Upper lobe of right lung (tissue), 1 donor: ENCODE measurements at regions not wholly inside any gene's neighbourhood (a gene's known extent, or its start where the extent isn't known, plus 50 kb on each side); places are given as distances from the start of the nearest gene placed in this dataset.

Experiments
- ATAC-seq: fragments of 200-7000 bp; cut with Tn5 transposase; one replicate; pipeline ENCODE4 v1.9.1; 2020; ENCODE audit warnings: mild to moderate bottlenecking, moderate library complexity
- DNase-seq: peaks from one replicate; pipeline ENCODE4 v3.0.0-alpha.2; 2020
- H3K27ac ChIP-seq: fragments of 200-600 bp; one replicate; pipeline ENCODE4 v1.8.0; 2022
- H3K27me3 ChIP-seq: fragments of 200-600 bp; one replicate; pipeline ENCODE4 v1.8.0; 2022; ENCODE audit warnings: mild to moderate bottlenecking
- H3K36me3 ChIP-seq: fragments of 200-600 bp; one replicate; pipeline ENCODE4 v1.8.0; 2022
- H3K4me1 ChIP-seq: fragments of 200-600 bp; one replicate; pipeline ENCODE4 v1.8.0; 2022
- H3K4me3 ChIP-seq: fragments of 200-600 bp; one replicate; pipeline ENCODE4 v1.8.0; 2022; ENCODE audit warnings: mild to moderate bottlenecking
- H3K9me3 ChIP-seq: fragments of 200-600 bp; one replicate; pipeline ENCODE4 v1.8.0; 2022
- CTCF ChIP-seq: fragments of 200-600 bp; IDR thresholded peaks from one replicate; pipeline ENCODE4 v1.8.0; 2022; ENCODE audit warnings: antibody characterized with exemption
- intact Hi-C: fragments of 100-400 bp; cut with DNase I; formaldehyde crosslinking; loops from one replicate; pipeline ENCODE4 v1.11.0; 2022
- donor health status: DM: no; HTN: yes; CAD: no; lungs with severe emphysema.

DNA sequence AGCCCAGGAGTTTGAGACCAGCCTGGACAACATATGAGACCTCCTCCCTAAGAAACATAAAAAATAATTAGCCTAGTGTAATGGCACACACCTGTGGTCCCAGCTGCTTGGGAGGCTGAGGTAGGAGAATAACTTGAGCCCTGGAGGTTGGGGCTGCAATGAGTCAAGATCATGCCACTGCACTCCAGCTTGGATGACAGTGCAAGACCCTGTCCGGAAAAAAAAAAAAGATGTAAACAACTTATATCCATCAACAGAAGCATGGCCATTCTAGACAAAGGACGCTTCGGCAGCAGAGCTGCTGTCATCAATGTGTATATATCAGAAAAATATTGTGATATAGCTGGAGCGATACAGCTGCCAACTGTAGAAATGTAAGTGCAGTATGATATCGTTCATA lies 59.6 kb upstream of the ARID1B start:
- Histone ChIP-seq H3K4me1 (peaks cover 22% of the 10 kb centered on the region), H3K9me3 (no peaks in the 10 kb centered on the region), H3K27ac (no peak overlapping the region), H3K36me3 (no peaks in the 10 kb centered on the region), H3K27me3 (no peaks in the 10 kb centered on the region), H3K4me3 (no peak overlapping the region)
- no peak for ATAC-seq
- DNase-seq = no peak
- intact Hi-C loops = no loop called here
- no peak for TF ChIP-seq CTCF

DNA sequence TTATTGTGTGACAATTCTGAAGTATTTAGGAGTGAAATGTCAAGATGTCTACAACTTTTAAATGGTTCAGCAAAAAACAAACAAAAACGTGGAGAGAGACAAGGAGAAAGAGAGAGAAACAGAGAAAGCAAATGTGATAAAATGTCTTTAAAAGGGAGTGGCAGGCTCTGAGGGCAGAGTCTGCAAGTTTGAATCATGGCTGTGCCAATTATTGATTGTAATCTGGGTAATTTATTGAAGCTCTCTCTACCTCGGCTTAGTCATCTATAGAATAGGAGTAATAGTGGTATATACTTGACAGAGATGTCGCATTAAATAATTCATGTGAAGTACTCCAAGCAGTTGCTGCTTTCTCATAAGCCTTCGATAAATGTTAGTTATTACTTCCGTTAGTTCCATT lies 61.3 kb upstream of the ARID1B start:
- intact Hi-C loops = no loop called here
- H3K36me3 ChIP-seq = no peaks in the 10 kb centered on the region
- H3K9me3 ChIP-seq = no peaks in the 10 kb centered on the region
- no peaks in the 10 kb centered on the region for H3K27me3 ChIP-seq
- no peak for TF ChIP-seq CTCF
- peaks cover 13% of the 10 kb centered on the region for H3K4me1 ChIP-seq
- no peak overlapping the region for H3K4me3 ChIP-seq
- no peak for DNase-seq
- ATAC-seq = no peak
- no peak overlapping the region for H3K27ac ChIP-seq

DNA sequence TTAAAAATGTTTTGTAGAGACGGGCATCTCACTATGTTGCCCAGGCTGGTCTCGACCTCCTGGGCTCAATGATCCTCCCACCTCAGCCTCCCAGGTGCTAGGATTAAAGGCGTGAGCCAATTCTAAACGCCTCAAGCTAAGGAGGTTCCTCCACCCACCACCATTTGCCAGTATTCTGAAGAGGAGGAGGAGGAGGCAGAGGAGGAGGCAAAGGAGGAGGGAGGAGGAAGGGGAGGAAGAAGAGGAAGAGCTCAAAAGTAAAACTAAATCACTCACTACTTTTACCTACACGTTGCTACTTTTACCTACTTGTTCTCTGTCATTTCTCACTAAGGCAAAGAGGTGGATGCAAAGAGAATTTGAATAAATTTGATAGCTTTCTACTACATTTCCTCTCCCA lies 63.6 kb upstream of the ARID1B start:
- no peak for DNase-seq
- H3K4me1 ChIP-seq = no peaks in the 10 kb centered on the region
- H3K27me3 ChIP-seq = no peaks in the 10 kb centered on the region
- intact Hi-C loops = no loop called here
- ATAC-seq = no peak
- no peaks in the 10 kb centered on the region for H3K9me3 ChIP-seq
- H3K4me3 ChIP-seq = no peak overlapping the region
- no peak for TF ChIP-seq CTCF
- no peak overlapping the region for H3K27ac ChIP-seq
- H3K36me3 ChIP-seq = no peaks in the 10 kb centered on the region

GRCh38 chr6:156710479-156710878 lies 66.7 kb upstream of the ARID1B start:
- Histone ChIP-seq H3K4me3 (no peak overlapping the region), H3K4me1 (no peaks in the 10 kb centered on the region), H3K9me3 (no peaks in the 10 kb centered on the region), H3K36me3 (no peaks in the 10 kb centered on the region), H3K27ac (no peak overlapping the region), H3K27me3 (no peaks in the 10 kb centered on the region)
- intact Hi-C loops = no loop called here
- TF ChIP-seq CTCF = no peak
- no peak for DNase-seq
- ATAC-seq = no peak

- Histone ChIP-seq H3K36me3 (no peaks in the 10 kb centered on the region), H3K9me3 (no peaks in the 10 kb centered on the region), H3K4me3 (no peak overlapping the region), H3K4me1 (no peaks in the 10 kb centered on the region), H3K27ac (no peak overlapping the region), H3K27me3 (no peaks in the 10 kb centered on the region)
- DNase-seq = no peak
- ATAC-seq = no peak
- intact Hi-C loops = no loop called here
- TF ChIP-seq CTCF = no peak
Observed at GRCh38 chr6:156707818-156708217, 69.4 kb upstream of the ARID1B start.

- Histone ChIP-seq H3K4me1 (no peaks in the 10 kb centered on the region), H3K4me3 (no peak overlapping the region), H3K27me3 (no peaks in the 10 kb centered on the region), H3K9me3 (no peaks in the 10 kb centered on the region), H3K36me3 (no peaks in the 10 kb centered on the region), H3K27ac (peak overlapping the region; percentile 28)
- intact Hi-C loops = no loop called here
- no peak for ATAC-seq
- no peak for TF ChIP-seq CTCF
- DNase-seq = no peak
Observed at GRCh38 chr6:156703719-156704118, 73.5 kb upstream of the ARID1B start.
